ENCODE measurements at regions not wholly inside any gene's neighbourhood (a gene's known extent, or its start where the extent isn't known, plus 50 kb on each side); places are given as distances from the start of the nearest gene placed in this dataset.
"Not testable (repeated sequence)": the region's sequence is repeated elsewhere in the genome, so short reads cannot be mapped to it uniquely, and the experiment has no call there.

GRCh38 chr2:182594286-182594685 lies 121.8 kb upstream of the DNAJC10 start:
- DNase-seq (ENCODE audit: low read depth in 2 of 2) = peak in 1 of 2 experiments; percentile 25

GRCh38 chr2:182595650-182596049 lies 120.4 kb upstream of the DNAJC10 start:
- DNase-seq (ENCODE audit: low read depth in 2 of 2) = no peak

GRCh38 chr2:182597570-182598295 lies 118.3 kb upstream of the DNAJC10 start:
- no peak for DNase-seq (ENCODE audit: low read depth in 2 of 2)

GRCh38 chr2:182598626-182599025 lies 117.4 kb upstream of the DNAJC10 start:
- DNase-seq (ENCODE audit: low read depth in 2 of 2) = no peak

GRCh38 chr2:182605166-182605565 lies 110.9 kb upstream of the DNAJC10 start:
- no peak for DNase-seq (ENCODE audit: low read depth in 2 of 2)

GRCh38 chr2:182606728-182607681 lies 109.1 kb upstream of the DNAJC10 start:
- no peak for DNase-seq (ENCODE audit: low read depth in 2 of 2)

- DNase-seq (ENCODE audit: low read depth in 2 of 2) = no peak
Observed at GRCh38 chr2:182608181-182608845, 107.7 kb upstream of the DNAJC10 start.

DNA sequence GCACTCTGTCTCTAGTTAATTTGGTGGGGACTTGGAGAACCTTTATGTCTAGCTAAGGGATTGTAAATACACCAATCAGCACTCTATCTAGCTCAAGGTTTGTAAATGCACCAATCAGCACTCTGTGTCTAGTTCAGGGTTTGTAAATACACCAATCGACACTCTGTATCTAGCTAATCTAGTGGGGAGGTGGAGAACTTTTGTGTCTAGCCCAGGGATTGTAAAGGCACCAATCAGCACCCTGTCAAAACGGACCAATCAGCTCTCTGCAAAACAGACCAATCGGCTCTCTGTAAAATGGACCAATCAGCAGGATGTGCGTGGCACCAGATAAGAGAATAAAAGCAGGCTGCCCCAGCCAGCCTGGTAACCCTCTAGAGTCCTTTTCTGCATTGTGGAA lies 107.1 kb upstream of the DNAJC10 start:
- not testable (repeated sequence) for DNase-seq (ENCODE audit: low read depth in 2 of 2)

GRCh38 chr2:182610231-182610630 lies 105.8 kb upstream of the DNAJC10 start:
- no peak for DNase-seq (ENCODE audit: low read depth in 2 of 2)

- no peak for DNase-seq (ENCODE audit: low read depth in 2 of 2)
Observed at GRCh38 chr2:182611009-182611408, 105.0 kb upstream of the DNAJC10 start.

GRCh38 chr2:182615036-182615435 lies 101.0 kb upstream of the DNAJC10 start:
- no peak for DNase-seq (ENCODE audit: low read depth in 2 of 2)

GRCh38 chr2:182616471-182617393 lies 99.3 kb upstream of the DNAJC10 start:
- peak; percentile 69 to 73 for DNase-seq (ENCODE audit: low read depth in 2 of 2)

- no peak for DNase-seq (ENCODE audit: low read depth in 2 of 2)
Observed at GRCh38 chr2:182618672-182619079, 97.4 kb upstream of the DNAJC10 start.

DNA sequence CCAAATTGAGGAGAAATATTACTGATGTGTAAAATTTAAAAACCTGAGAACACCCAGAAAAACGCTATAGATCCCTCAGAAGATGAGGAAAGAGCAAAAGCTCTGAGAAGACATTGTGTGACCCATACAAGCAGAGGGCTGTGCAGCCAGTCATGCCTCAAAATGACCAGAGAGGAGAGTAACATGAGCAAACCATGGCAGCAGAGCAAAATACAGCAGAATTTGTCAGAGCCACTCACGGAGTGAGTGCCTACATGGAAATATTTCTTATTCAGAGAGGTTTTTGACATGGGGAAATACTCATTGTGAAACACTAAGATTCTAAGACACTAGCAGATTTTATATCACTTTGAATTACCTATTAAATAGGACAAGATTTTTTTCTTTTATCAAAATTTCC lies 96.8 kb upstream of the DNAJC10 start:
- no peak for DNase-seq (ENCODE audit: low read depth in 2 of 2)

DNA sequence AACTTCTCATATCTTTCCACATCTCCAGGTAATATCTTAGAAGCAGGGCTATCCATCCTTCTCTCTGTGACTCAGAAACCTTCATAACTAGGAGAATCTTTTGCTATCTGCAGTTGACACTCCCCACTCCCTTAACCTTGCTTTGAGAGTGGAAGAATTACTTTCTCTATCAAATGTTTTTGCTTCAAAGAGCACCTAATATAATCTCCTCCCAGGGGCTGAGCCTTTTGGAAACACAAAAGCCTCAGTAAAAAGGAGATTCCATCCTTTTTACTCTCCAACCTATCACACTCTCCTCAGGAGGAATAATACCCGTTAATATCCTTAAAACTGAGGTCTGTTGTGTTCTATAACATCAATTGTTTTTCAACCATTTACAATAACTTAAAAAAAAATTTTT lies 94.9 kb upstream of the DNAJC10 start:
- no peak for DNase-seq (ENCODE audit: low read depth in 2 of 2)

DNA sequence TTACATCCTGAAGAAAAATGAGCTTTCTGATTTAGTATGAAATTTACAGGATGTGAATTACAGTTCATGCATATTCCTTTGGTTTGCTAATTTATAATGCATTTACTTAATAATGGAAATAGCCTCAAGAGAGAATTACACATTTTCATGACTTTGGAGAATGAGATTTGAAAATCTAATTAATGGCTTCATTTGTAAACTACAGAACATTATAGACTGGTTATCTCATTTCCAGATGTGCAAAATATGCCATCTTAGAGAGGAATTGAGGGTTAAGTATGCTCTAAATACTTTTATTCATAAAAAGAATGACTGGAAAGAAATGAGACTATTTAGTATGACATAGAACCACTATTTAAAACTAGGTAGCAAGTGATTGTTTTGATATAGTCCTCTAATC lies 94.2 kb upstream of the DNAJC10 start:
- no peak for DNase-seq (ENCODE audit: low read depth in 2 of 2)

DNA sequence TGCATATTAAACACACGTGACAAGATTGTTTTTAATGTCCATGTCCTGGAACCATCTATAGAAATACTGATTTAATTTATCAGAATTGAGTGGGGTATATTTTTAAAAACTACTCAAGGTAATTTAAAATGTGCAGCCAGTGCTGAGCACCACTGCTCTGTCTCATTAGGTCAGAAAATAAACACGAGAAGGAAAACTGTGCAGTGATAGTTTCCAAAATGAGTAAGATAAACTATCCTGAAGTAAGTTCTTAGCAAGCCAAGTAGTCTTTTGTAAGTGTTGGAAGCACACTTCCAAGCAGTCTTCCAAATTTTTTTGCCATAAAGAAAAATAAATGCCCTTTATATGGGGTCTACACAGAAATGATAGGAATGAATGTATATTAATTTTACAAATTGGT lies 93.8 kb upstream of the DNAJC10 start:
- DNase-seq (ENCODE audit: low read depth in 2 of 2) = no peak

DNA sequence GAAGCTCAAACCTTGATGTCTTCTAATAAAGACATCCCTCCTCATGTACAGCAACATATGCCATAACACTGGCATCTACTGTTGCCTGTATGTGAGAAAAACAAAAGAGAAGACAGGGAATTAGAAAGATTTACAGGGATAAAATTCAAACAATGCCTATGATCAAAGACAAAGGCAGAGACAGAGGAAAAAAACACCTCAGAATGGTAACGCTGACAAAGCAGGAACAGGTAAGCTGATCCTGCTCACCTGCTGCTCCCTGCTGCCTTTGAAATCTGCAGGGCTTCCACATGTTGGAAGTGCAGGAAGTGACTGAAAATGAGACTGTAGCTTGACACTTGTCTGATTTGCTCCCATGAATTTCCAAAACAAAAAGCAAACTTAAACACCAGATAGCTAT lies 90.2 kb upstream of the DNAJC10 start:
- DNase-seq (ENCODE audit: low read depth in 2 of 2) = no peak

DNA sequence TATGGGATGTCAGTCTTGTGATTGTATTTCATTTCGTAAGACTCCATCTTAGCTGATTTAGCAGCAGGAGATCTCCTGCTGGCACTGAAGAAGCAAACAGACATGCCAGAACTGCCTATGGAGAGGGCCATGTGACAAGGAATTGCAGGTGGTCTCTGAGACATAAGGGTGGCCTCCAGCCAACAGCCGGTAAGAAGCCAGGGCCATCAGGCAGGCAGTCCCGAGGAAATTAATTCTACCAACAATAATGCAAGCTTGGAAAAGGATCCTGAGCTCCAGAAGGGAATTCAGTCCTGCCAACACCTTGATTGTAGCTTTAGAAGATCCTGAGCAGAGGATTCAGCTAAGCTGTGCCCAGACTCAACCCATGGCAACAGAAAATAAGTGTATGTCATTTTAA lies 87.1 kb upstream of the DNAJC10 start:
- no peak for DNase-seq (ENCODE audit: low read depth in 2 of 2)

DNA sequence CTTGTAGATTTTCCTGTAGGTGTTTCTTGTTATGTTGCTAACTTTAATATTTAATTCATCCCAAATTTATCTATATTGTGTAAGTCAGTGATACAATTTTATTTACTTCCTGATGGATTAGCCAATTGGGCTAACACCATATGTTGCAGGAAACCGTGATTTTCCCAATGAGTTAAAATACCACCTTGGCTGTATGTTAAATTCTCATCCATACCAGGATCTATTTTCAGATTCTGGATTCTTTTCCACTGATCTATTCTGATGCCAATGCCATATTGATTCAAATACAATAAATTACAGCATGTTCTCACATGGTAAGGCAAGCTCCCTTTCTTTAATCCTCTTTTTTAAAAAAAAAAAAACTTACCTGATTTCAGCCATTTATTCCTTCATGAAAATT lies 85.8 kb upstream of the DNAJC10 start:
- DNase-seq (ENCODE audit: low read depth in 2 of 2) = no peak

DNA sequence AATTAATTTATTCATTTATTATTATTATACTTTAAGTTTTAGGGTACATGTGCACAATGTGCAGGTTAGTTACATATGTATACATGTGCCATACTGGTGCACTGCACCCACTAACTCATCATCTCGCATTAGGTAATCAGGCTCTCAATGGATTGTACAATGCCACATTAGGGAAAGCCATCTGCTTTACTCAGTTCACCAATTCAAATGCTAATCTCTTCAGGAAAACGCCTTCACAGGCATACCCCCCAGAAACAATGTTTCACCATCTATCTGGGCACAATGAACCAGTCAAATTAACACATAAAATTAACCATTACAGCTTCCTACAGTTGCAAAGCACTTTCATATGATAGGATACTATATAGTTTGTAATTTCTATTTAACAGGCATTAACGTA lies 84.8 kb upstream of the DNAJC10 start:
- no peak for DNase-seq (ENCODE audit: low read depth in 2 of 2)
